ENCODE measurements at regions not wholly inside any gene's neighbourhood (a gene's known extent, or its start where the extent isn't known, plus 50 kb on each side); places are given as distances from the start of the nearest gene placed in this dataset.

- H3K18ac ChIP-seq (ENCODE audit: low read length) = peak overlapping the region; percentile 22
- no peak overlapping the region for H3K14ac ChIP-seq (ENCODE audit: low read length)
- H3K23ac ChIP-seq (ENCODE audit: low read depth, low read length, poor library complexity) = no peak overlapping the region
- no peak overlapping the region for H2BK120ac ChIP-seq (ENCODE audit: low read depth, low read length)
- H2AK5ac ChIP-seq (ENCODE audit: low read depth, low read length) = peak overlapping the region; percentile 45
- H2AFZ ChIP-seq (ENCODE audit: low read length) = no peak overlapping the region
- no peaks in the 10 kb centered on the region for H3K36me3 ChIP-seq (replicated peaks in 1 of 2; ENCODE audit: control insufficient read depth in 2 of 2, insufficient read depth in 2 of 2, low read length in 2 of 2)
- H3K9me3 ChIP-seq (replicated peaks in 1 of 2; ENCODE audit: control insufficient read depth in 2 of 2, insufficient read depth in 1 of 2, low read depth in 1 of 2, low read length in 2 of 2) = no peaks in the 10 kb centered on the region
- no CpG with 5 or more reads among the region's 6 CpGs for WGBS, 2 donors (ENCODE audit: extremely low coverage in 2 of 2, insufficient read length in 2 of 2, insufficient replicate concordance in 1 of 2)
- H3K27me3 ChIP-seq (ENCODE audit: control insufficient read depth in 3 of 3, insufficient read depth in 3 of 3, low read depth in 1 of 3, low read length in 3 of 3) = peaks cover 0 to 1% (median 0%) of the 10 kb centered on the region in 3 experiments
- no peak overlapping the region for H2BK15ac ChIP-seq (ENCODE audit: low read length)
- no peak overlapping the region for H3K4me2 ChIP-seq (ENCODE audit: insufficient read depth, low read length, poor library complexity, severe bottlenecking)
- no peak overlapping the region for H2BK5ac ChIP-seq (ENCODE audit: low read length)
- peaks cover 15 to 16% of the 10 kb centered on the region in 2 donors for H3K4me1 ChIP-seq (ENCODE audit: control insufficient read depth in 2 of 2, insufficient read depth in 1 of 2, low read depth in 1 of 2, low read length in 2 of 2)
- no peak overlapping the region for H3K4me3 ChIP-seq (ENCODE audit: low read length in 2 of 2)
- DNase-seq (ENCODE audit: low spot score) = no peak
- no peak overlapping the region for H4K8ac ChIP-seq (ENCODE audit: low read depth, low read length)
- no peak overlapping the region for H3K9ac ChIP-seq (ENCODE audit: low read depth, low read length, poor library complexity)
- peak overlapping the region; percentile 41 for H3K4ac ChIP-seq (ENCODE audit: low read length)
- H4K91ac ChIP-seq (ENCODE audit: low read depth, low read length, poor library complexity) = no peak overlapping the region
- no peaks in the 10 kb centered on the region for H3K79me1 ChIP-seq (ENCODE audit: low read depth, low read length)
- H3K27ac ChIP-seq (replicated peaks; ENCODE audit: low read length) = no peak overlapping the region
- no peak overlapping the region for H2BK12ac ChIP-seq (ENCODE audit: low read length)
These were observed 71.3 kb downstream of the PHLDA1 start for GRCh38 chr12:75960086-75960910.

GRCh38 chr12:75959506-75959905, 72.1 kb downstream of the PHLDA1 start:
- no peak overlapping the region for H3K9ac ChIP-seq (ENCODE audit: low read depth, low read length, poor library complexity)
- H2BK5ac ChIP-seq (ENCODE audit: low read length) = no peak overlapping the region
- H3K4me1 ChIP-seq (ENCODE audit: control insufficient read depth in 2 of 2, insufficient read depth in 1 of 2, low read depth in 1 of 2, low read length in 2 of 2) = peaks cover 17 to 18% of the 10 kb centered on the region in 2 donors
- H3K23ac ChIP-seq (ENCODE audit: low read depth, low read length, poor library complexity) = no peak overlapping the region
- no peak overlapping the region for H4K8ac ChIP-seq (ENCODE audit: low read depth, low read length)
- no peak overlapping the region for H3K14ac ChIP-seq (ENCODE audit: low read length)
- no peak overlapping the region for H3K4ac ChIP-seq (ENCODE audit: low read length)
- H3K27ac ChIP-seq (replicated peaks; ENCODE audit: low read length) = no peak overlapping the region
- no peak overlapping the region for H2BK12ac ChIP-seq (ENCODE audit: low read length)
- H2BK120ac ChIP-seq (ENCODE audit: low read depth, low read length) = no peak overlapping the region
- no peak overlapping the region for H2AK5ac ChIP-seq (ENCODE audit: low read depth, low read length)
- no CpG with 5 or more reads among the region's 2 CpGs for WGBS, 2 donors (ENCODE audit: extremely low coverage in 2 of 2, insufficient read length in 2 of 2, insufficient replicate concordance in 1 of 2)
- H4K91ac ChIP-seq (ENCODE audit: low read depth, low read length, poor library complexity) = no peak overlapping the region
- no peak for DNase-seq (ENCODE audit: low spot score)
- H3K36me3 ChIP-seq (replicated peaks in 1 of 2; ENCODE audit: control insufficient read depth in 2 of 2, insufficient read depth in 2 of 2, low read length in 2 of 2) = no peaks in the 10 kb centered on the region
- no peak overlapping the region for H3K4me2 ChIP-seq (ENCODE audit: insufficient read depth, low read length, poor library complexity, severe bottlenecking)
- H2AFZ ChIP-seq (ENCODE audit: low read length) = no peak overlapping the region
- peaks cover 0 to 2% (median 0%) of the 10 kb centered on the region in 3 experiments for H3K27me3 ChIP-seq (ENCODE audit: control insufficient read depth in 3 of 3, insufficient read depth in 3 of 3, low read depth in 1 of 3, low read length in 3 of 3)
- no peak overlapping the region for H3K4me3 ChIP-seq (ENCODE audit: low read length in 2 of 2)
- no peaks in the 10 kb centered on the region for H3K9me3 ChIP-seq (replicated peaks in 1 of 2; ENCODE audit: control insufficient read depth in 2 of 2, insufficient read depth in 1 of 2, low read depth in 1 of 2, low read length in 2 of 2)
- H3K18ac ChIP-seq (ENCODE audit: low read length) = no peak overlapping the region
- H3K79me1 ChIP-seq (ENCODE audit: low read depth, low read length) = no peaks in the 10 kb centered on the region
- H2BK15ac ChIP-seq (ENCODE audit: low read length) = no peak overlapping the region

- WGBS, 2 donors (ENCODE audit: extremely low coverage in 2 of 2, insufficient read length in 2 of 2, insufficient replicate concordance in 1 of 2) = no CpG with 5 or more reads among the region's 2 CpGs
These were observed 72.5 kb downstream of the PHLDA1 start for GRCh38 chr12:75959060-75959459.

GRCh38 chr12:75955251-75955650, 76.3 kb downstream of the PHLDA1 start:
- H3K9me3 ChIP-seq (replicated peaks in 1 of 2; ENCODE audit: control insufficient read depth in 2 of 2, insufficient read depth in 1 of 2, low read depth in 1 of 2, low read length in 2 of 2) = no peaks in the 10 kb centered on the region
- H2BK5ac ChIP-seq (ENCODE audit: low read length) = no peak overlapping the region
- DNase-seq (ENCODE audit: low spot score) = no peak
- H4K8ac ChIP-seq (ENCODE audit: low read depth, low read length) = no peak overlapping the region
- H2BK120ac ChIP-seq (ENCODE audit: low read depth, low read length) = no peak overlapping the region
- no peak overlapping the region for H2BK12ac ChIP-seq (ENCODE audit: low read length)
- H3K9ac ChIP-seq (ENCODE audit: low read depth, low read length, poor library complexity) = no peak overlapping the region
- no peaks in the 10 kb centered on the region for H3K79me1 ChIP-seq (ENCODE audit: low read depth, low read length)
- H2AFZ ChIP-seq (ENCODE audit: low read length) = no peak overlapping the region
- H3K4me1 ChIP-seq (ENCODE audit: control insufficient read depth in 2 of 2, insufficient read depth in 1 of 2, low read depth in 1 of 2, low read length in 2 of 2) = peaks cover 14 to 32% of the 10 kb centered on the region in 2 donors
- no peaks in the 10 kb centered on the region for H3K36me3 ChIP-seq (replicated peaks in 1 of 2; ENCODE audit: control insufficient read depth in 2 of 2, insufficient read depth in 2 of 2, low read length in 2 of 2)
- WGBS, 2 donors (ENCODE audit: extremely low coverage in 2 of 2, insufficient read length in 2 of 2, insufficient replicate concordance in 1 of 2) = no CpG with 5 or more reads among the region's 3 CpGs
- H3K4me2 ChIP-seq (ENCODE audit: insufficient read depth, low read length, poor library complexity, severe bottlenecking) = no peak overlapping the region
- H3K4me3 ChIP-seq (ENCODE audit: low read length in 2 of 2) = no peak overlapping the region
- no peak overlapping the region for H2BK15ac ChIP-seq (ENCODE audit: low read length)
- H4K91ac ChIP-seq (ENCODE audit: low read depth, low read length, poor library complexity) = no peak overlapping the region
- no peak overlapping the region for H3K14ac ChIP-seq (ENCODE audit: low read length)
- H3K23ac ChIP-seq (ENCODE audit: low read depth, low read length, poor library complexity) = no peak overlapping the region
- H3K27me3 ChIP-seq (ENCODE audit: control insufficient read depth in 3 of 3, insufficient read depth in 3 of 3, low read depth in 1 of 3, low read length in 3 of 3) = peaks cover 0 to 2% (median 0%) of the 10 kb centered on the region in 3 experiments
- H3K18ac ChIP-seq (ENCODE audit: low read length) = peak overlapping the region; percentile 80
- H2AK5ac ChIP-seq (ENCODE audit: low read depth, low read length) = no peak overlapping the region
- H3K4ac ChIP-seq (ENCODE audit: low read length) = no peak overlapping the region
- no peak overlapping the region for H3K27ac ChIP-seq (replicated peaks; ENCODE audit: low read length)

More at GRCh38 chr12:75959060-75959459, 72.5 kb downstream of the PHLDA1 start:
- H4K91ac ChIP-seq (ENCODE audit: low read depth, low read length, poor library complexity) = no peak overlapping the region
- H3K9ac ChIP-seq (ENCODE audit: low read depth, low read length, poor library complexity) = no peak overlapping the region
- no peak overlapping the region for H2BK15ac ChIP-seq (ENCODE audit: low read length)
- H3K36me3 ChIP-seq (replicated peaks in 1 of 2; ENCODE audit: control insufficient read depth in 2 of 2, insufficient read depth in 2 of 2, low read length in 2 of 2) = no peaks in the 10 kb centered on the region
- no peak overlapping the region for H2BK5ac ChIP-seq (ENCODE audit: low read length)
- H3K4me2 ChIP-seq (ENCODE audit: insufficient read depth, low read length, poor library complexity, severe bottlenecking) = no peak overlapping the region
- no peak for DNase-seq (ENCODE audit: low spot score)
- no peak overlapping the region for H3K14ac ChIP-seq (ENCODE audit: low read length)
- H3K18ac ChIP-seq (ENCODE audit: low read length) = no peak overlapping the region
- no peak overlapping the region for H3K27ac ChIP-seq (replicated peaks; ENCODE audit: low read length)
- H3K9me3 ChIP-seq (replicated peaks in 1 of 2; ENCODE audit: control insufficient read depth in 2 of 2, insufficient read depth in 1 of 2, low read depth in 1 of 2, low read length in 2 of 2) = no peaks in the 10 kb centered on the region
- H3K27me3 ChIP-seq (ENCODE audit: control insufficient read depth in 3 of 3, insufficient read depth in 3 of 3, low read depth in 1 of 3, low read length in 3 of 3) = peaks cover 0 to 2% (median 0%) of the 10 kb centered on the region in 3 experiments
- peak overlapping the region; percentile 25 for H2AFZ ChIP-seq (ENCODE audit: low read length)
- no peak overlapping the region for H4K8ac ChIP-seq (ENCODE audit: low read depth, low read length)
- no peak overlapping the region for H2BK12ac ChIP-seq (ENCODE audit: low read length)
- no peaks in the 10 kb centered on the region for H3K79me1 ChIP-seq (ENCODE audit: low read depth, low read length)
- no peak overlapping the region for H3K4ac ChIP-seq (ENCODE audit: low read length)
- H2BK120ac ChIP-seq (ENCODE audit: low read depth, low read length) = no peak overlapping the region
- no peak overlapping the region for H3K4me3 ChIP-seq (ENCODE audit: low read length in 2 of 2)
- H3K4me1 ChIP-seq (ENCODE audit: control insufficient read depth in 2 of 2, insufficient read depth in 1 of 2, low read depth in 1 of 2, low read length in 2 of 2) = peaks cover 17 to 23% of the 10 kb centered on the region in 2 donors
- H2AK5ac ChIP-seq (ENCODE audit: low read depth, low read length) = no peak overlapping the region
- no peak overlapping the region for H3K23ac ChIP-seq (ENCODE audit: low read depth, low read length, poor library complexity)

All from neuronal stem cell (in vitro differentiated cells).